Sigmoid colon (tissue), 4 donors: ENCODE measurements at regions not wholly inside any gene's neighbourhood (a gene's known extent, or its start where the extent isn't known, plus 50 kb on each side); places are given as distances from the start of the nearest gene placed in this dataset.

ENCODE experiments used
- CTCF ChIP-seq, 4 experiments: fragments of 450-650 bp in 3 of 4; fragments of 200-600 bp in 1 of 4; IDR thresholded peaks; one replicate each; pipeline ENCODE4 v1.5.1; 2016 to 2019; ENCODE audit warnings: antibody characterized with exemption in 4 of 4, mild to moderate bottlenecking in 3 of 4, moderate library complexity in 2 of 4
- EP300 ChIP-seq, 4 donors: sonication (generic); formaldehyde crosslinking; IDR thresholded peaks; one replicate each; pipeline ENCODE4 v1.6.1; 2017; ENCODE audit warnings: antibody characterized with exemption in 4 of 4
- POLR2A ChIP-seq, 2 donors: fragments of 450-650 bp; IDR thresholded peaks; one replicate each; pipeline ENCODE4 v1.6.1; 2016; ENCODE audit warnings: antibody characterized with exemption in 2 of 2, mild to moderate bottlenecking in 2 of 2, moderate library complexity in 2 of 2
- POLR2AphosphoS5 ChIP-seq, 4 donors: sonication (generic); formaldehyde crosslinking; IDR thresholded peaks; one replicate each; pipeline ENCODE4 v1.6.1; 2017; ENCODE audit warnings: antibody characterized with exemption in 4 of 4

DNA sequence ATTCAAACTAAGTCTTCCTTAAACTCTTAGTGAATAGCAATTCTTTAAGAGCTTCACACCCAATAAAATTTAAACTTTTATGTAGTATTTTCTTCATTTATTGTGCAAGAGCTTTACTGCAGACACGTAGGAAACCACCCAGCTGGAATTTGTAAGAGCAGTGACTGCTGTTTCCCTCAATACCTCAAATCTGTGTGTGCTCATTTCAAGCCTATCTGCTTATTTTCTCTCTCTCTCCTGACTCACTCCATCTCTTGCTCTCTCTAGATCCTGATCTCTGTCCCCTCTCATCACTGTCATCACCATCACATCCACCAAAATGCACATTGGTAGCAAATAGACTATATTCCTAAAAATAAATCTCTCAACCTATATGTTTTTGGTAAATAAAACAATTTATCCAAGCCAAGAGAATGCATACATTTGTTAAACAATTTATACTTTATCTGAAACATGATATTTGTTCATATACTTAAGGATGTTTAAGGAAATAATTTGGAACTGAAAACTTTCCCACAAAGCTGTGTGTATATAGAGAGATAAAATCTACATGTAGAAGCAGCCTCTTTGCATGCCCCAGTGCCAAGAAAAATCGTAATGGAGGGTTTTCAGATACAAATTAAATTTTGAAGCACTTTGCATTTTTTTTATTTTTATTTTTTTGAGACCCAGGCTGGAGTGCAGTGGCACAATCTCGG lies 273.0 kb downstream of the TFAP2A start:
- TF ChIP-seq EP300 (IDR thresholded peaks at IDR 0.05) (no peak), CTCF (IDR thresholded peaks at IDR 0.05) (no peak), POLR2AphosphoS5 (IDR thresholded peaks at IDR 0.05) (no peak), POLR2A (IDR thresholded peaks at IDR 0.05) (no peak)
